T-helper 1 cell treated with Interleukin-12 subunit alpha and Interleukin-12 subunit beta and Interleukin-4 antibody, amounts not matched to agents 30 μg/mL and 1 μg/mL, for 36 hours (primary cell): ENCODE measurements at regions not wholly inside any gene's neighbourhood (a gene's known extent, or its start where the extent isn't known, plus 50 kb on each side); places are given as distances from the start of the nearest gene placed in this dataset.

Experiments
- H3K27ac Mint-ChIP-seq: one replicate; pipeline ENCODE4 v1.8.0; 2021; ENCODE audit warnings: mild to moderate bottlenecking, mixed read lengths
- H3K27me3 Mint-ChIP-seq: one replicate; pipeline ENCODE4 v1.8.0; 2021; ENCODE audit warnings: low read depth, mixed read lengths
- H3K36me3 Mint-ChIP-seq: one replicate; pipeline ENCODE4 v1.8.0; 2021; ENCODE audit warnings: low read depth, mixed read lengths
- H3K4me1 Mint-ChIP-seq: one replicate; pipeline ENCODE4 v1.8.0; 2021; ENCODE audit warnings: low read depth, mixed read lengths
- H3K4me3 Mint-ChIP-seq: one replicate; pipeline ENCODE4 v1.8.0; 2021; ENCODE audit warnings: mild to moderate bottlenecking, moderate library complexity, mixed read lengths
- H3K9me3 Mint-ChIP-seq: one replicate; pipeline ENCODE4 v1.8.0; 2021; ENCODE audit warnings: mixed read lengths

DNA sequence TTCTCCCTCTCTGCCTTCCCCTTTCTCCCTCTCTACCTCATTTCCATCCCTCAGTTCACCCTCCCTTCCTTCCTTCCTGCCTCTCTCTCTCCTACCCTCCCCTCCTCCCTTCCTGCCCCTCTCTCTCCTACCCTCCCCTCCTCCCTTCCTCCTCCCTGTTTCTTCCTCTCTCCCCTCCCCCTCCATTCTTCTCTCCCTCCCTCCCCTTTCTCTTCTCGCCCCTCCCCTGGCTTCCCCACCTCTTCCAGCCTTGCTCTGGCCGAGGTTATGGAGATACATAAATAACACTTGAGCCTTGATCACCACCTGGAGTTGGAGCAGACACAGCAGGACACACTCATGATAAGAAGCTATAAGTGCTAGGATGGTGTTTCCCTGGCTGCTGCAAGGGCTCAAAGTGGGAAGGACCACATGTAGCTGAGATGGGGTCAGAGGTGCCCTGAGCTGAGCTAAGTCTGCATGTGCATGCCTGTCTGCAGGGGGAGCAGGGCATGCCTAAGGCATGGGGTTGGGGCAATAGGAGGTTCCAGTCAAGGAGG, 326.1 kb upstream of the HS6ST1 start:
- Mint-ChIP-seq H3K36me3 (no peaks in the 10 kb centered on the region), H3K4me3 (no peak overlapping the region), H3K27me3 (peaks cover 20% of the 10 kb centered on the region), H3K9me3 (no peaks in the 10 kb centered on the region), H3K27ac (no peak overlapping the region), H3K4me1 (no peaks in the 10 kb centered on the region)

DNA sequence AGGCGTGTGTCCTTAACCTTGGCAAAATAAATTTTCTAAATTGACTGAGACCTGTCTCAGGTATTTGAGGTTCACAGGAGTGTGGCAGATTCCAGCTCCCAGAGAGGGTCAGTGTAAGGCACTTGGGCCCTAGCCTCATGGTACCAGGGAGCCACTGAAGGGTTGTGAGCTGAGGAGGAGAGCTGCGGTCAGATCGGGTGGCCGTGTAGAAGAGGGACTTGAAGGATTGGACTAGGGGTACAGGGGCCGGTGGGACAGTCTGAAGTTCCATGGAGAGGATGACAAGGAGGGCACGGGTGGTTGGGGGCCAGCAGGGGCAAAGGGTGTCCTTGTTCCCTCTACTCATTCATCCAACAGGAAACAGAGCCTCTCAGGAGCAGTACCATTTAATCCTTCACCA, 327.0 kb upstream of the HS6ST1 start:
- Mint-ChIP-seq H3K4me1 (no peaks in the 10 kb centered on the region), H3K4me3 (no peak overlapping the region), H3K36me3 (no peaks in the 10 kb centered on the region), H3K27ac (no peak overlapping the region), H3K9me3 (no peaks in the 10 kb centered on the region), H3K27me3 (peaks cover 20% of the 10 kb centered on the region)

DNA sequence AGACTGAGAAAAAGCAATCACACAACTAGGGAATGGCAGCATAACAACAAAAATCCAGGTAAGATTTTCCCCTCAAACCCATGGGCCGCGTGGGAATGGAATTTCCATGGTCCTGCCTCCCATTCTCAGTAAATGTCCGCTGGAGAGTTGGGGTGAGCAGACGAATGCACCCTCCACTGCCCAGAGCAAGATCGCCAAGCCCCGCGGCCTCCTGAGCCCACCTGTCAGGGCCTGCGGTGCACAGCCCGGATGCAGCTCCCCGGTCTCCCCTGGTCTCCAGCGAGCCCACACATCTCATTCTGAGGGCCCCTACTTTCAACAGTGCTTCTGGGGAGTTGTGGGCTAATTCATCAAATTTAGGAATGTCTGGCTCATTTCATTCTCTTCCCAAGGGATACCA, 327.4 kb upstream of the HS6ST1 start:
- H3K4me3 Mint-ChIP-seq: no peak overlapping the region

GRCh38 chr2:128646691-128647090, 328.0 kb upstream of the HS6ST1 start:
- Mint-ChIP-seq H3K27me3 (peaks cover 15% of the 10 kb centered on the region), H3K36me3 (no peaks in the 10 kb centered on the region), H3K4me1 (no peaks in the 10 kb centered on the region), H3K27ac (no peak overlapping the region), H3K9me3 (no peaks in the 10 kb centered on the region), H3K4me3 (no peak overlapping the region)

More for the DNA sequence above, 327.4 kb upstream of the HS6ST1 start:
- Mint-ChIP-seq H3K36me3 (no peaks in the 10 kb centered on the region), H3K27ac (no peak overlapping the region), H3K27me3 (peaks cover 20% of the 10 kb centered on the region), H3K4me1 (no peaks in the 10 kb centered on the region), H3K9me3 (no peaks in the 10 kb centered on the region)

DNA sequence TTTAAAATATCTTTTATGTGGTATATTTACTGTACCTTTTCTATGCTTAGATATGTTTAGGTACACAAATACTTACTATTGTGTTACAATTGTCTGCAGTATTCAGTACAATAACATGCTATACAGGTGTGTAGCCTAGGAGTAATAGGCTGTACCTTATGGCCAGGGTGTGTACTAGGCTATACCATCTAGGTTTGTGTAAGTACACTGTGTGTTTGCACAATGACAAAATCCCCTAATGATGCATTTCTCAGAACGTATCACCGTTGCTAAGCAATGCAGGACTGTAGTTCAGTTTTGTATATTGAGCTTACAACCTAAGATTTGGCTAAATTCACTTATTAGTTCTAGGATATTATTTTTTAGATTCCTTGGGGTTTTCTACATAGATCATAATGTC, 332.3 kb upstream of the HS6ST1 start:
- Mint-ChIP-seq H3K27me3 (peaks cover 32% of the 10 kb centered on the region), H3K36me3 (peaks cover 2% of the 10 kb centered on the region), H3K4me1 (peaks cover 7% of the 10 kb centered on the region), H3K9me3 (no peaks in the 10 kb centered on the region), H3K4me3 (no peak overlapping the region), H3K27ac (no peak overlapping the region)

DNA sequence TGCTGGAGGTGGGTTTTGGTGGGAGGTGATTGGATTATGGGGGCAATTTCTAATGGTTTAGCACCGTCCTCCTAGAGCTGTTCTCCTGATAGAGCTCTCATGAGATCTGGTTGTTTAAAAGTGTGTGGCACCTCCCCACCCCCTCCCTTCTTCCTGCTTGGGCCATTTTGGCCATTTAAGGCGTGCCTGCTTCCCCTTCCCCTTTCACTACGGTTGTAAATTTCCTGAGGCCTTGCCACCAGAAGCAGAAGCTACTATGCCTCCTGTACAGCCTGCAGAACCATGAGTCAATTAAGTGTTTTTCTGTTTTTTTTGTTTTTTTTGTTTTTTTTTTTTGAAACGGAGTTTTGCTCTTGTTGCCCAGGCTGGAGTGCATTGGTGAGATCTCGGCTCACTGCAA, 335.7 kb upstream of the HS6ST1 start:
- H3K4me3 Mint-ChIP-seq: no peak overlapping the region
- H3K27ac Mint-ChIP-seq: no peak overlapping the region
- peaks cover 2% of the 10 kb centered on the region for H3K36me3 Mint-ChIP-seq
- no peaks in the 10 kb centered on the region for H3K9me3 Mint-ChIP-seq
- H3K4me1 Mint-ChIP-seq: peaks cover 7% of the 10 kb centered on the region
- peaks cover 41% of the 10 kb centered on the region for H3K27me3 Mint-ChIP-seq

GRCh38 chr2:128660836-128661235, 342.2 kb upstream of the HS6ST1 start:
- H3K9me3 Mint-ChIP-seq: no peaks in the 10 kb centered on the region
- H3K27ac Mint-ChIP-seq: no peak overlapping the region
- H3K4me3 Mint-ChIP-seq: no peak overlapping the region
- no peaks in the 10 kb centered on the region for H3K36me3 Mint-ChIP-seq
- peaks cover 28% of the 10 kb centered on the region for H3K27me3 Mint-ChIP-seq
- no peaks in the 10 kb centered on the region for H3K4me1 Mint-ChIP-seq

DNA sequence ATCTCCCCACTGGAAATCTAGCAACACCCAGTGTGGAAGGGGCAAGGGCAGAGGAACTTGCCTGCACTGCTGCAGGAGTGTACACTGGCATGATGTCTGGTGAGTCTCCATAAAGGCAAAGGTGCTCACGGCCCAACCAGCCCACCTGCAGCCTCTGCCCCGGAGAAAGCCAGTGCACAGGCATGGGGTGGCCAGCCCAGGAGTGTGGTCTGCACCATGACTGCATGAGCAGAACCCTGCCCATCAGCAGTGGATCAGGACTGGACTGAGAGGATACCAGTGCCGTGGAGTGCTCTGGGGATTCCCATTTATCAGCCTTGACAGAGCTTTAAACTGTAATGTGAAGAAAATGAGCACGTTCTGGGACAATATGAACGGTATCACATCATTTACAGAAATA, 342.6 kb upstream of the HS6ST1 start:
- Mint-ChIP-seq H3K27ac (no peak overlapping the region), H3K9me3 (no peaks in the 10 kb centered on the region), H3K4me3 (no peak overlapping the region), H3K4me1 (no peaks in the 10 kb centered on the region), H3K36me3 (no peaks in the 10 kb centered on the region), H3K27me3 (peaks cover 28% of the 10 kb centered on the region)

- H3K36me3 Mint-ChIP-seq: no peaks in the 10 kb centered on the region
- peaks cover 27% of the 10 kb centered on the region for H3K27me3 Mint-ChIP-seq
- no peak overlapping the region for H3K4me3 Mint-ChIP-seq
- no peaks in the 10 kb centered on the region for H3K9me3 Mint-ChIP-seq
- no peaks in the 10 kb centered on the region for H3K4me1 Mint-ChIP-seq
- no peak overlapping the region for H3K27ac Mint-ChIP-seq
These were observed 343.4 kb upstream of the HS6ST1 start for GRCh38 chr2:128662051-128662471.

DNA sequence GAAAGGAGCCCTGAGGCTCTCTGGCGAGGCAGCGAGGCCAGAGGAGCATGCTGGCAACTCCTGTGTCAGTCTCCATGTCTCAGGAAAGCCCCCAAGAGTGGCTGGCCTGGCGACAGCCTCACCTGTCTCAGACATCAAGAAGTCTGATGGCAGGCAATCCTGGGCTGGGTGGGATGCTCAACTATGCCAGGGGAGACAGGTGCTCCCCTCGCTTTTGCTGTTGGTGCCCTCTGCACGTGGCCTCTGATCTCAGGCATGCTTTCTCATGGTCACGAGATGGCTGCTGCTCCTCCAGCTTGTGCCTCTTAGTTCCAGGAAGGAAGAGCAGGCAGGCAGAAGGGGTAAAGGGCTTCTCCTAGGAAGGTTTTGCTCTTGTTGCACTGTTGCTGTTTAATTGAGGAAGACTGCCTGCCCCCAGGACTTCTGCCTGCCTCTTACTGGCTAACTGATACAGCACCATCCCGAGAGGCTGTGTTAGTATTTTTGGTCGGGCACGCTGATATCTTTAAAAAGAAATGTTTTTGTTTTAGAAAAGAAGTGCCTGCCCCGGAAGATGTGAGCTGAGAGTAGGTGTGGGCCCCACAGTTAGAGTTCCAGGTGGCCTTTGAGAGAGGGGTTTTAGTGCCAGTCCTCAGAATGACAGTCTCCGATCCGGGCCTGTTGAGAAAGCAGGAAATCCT, 344.8 kb upstream of the HS6ST1 start:
- H3K36me3 Mint-ChIP-seq: no peaks in the 10 kb centered on the region
- no peak overlapping the region for H3K4me3 Mint-ChIP-seq
- no peak overlapping the region for H3K27ac Mint-ChIP-seq
- no peaks in the 10 kb centered on the region for H3K9me3 Mint-ChIP-seq
- peaks cover 23% of the 10 kb centered on the region for H3K27me3 Mint-ChIP-seq
- no peaks in the 10 kb centered on the region for H3K4me1 Mint-ChIP-seq

DNA sequence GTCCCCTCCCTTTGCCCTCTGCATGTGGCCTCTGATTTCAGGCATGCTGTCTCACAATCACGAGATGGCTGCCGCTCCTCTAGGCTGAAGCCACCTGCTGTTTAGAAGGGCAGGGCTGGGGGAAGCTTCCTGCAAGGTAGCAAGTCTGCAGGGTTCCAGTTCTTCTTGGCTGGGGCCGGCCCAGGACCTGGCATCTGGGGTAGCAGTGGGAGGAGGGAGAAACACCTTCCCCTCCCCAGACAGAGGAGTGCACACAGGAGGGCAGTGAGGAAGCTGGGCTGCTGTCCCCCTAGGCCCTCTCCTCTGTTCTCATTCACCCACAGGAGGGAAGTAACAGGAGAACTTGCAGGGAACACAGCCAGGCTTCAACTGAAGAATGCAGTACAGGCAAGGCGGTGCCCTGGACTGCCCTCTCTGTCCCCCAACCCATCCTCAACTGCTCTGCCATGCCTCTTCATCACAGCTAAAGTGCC, 345.9 kb upstream of the HS6ST1 start:
- Mint-ChIP-seq H3K36me3 (no peaks in the 10 kb centered on the region), H3K4me1 (no peaks in the 10 kb centered on the region), H3K4me3 (no peak overlapping the region), H3K27me3 (peaks cover 19% of the 10 kb centered on the region), H3K9me3 (no peaks in the 10 kb centered on the region), H3K27ac (no peak overlapping the region)

- no peaks in the 10 kb centered on the region for H3K4me1 Mint-ChIP-seq
- no peaks in the 10 kb centered on the region for H3K36me3 Mint-ChIP-seq
- no peak overlapping the region for H3K27ac Mint-ChIP-seq
- no peaks in the 10 kb centered on the region for H3K9me3 Mint-ChIP-seq
- H3K27me3 Mint-ChIP-seq: peaks cover 19% of the 10 kb centered on the region
- H3K4me3 Mint-ChIP-seq: no peak overlapping the region
These were observed 346.4 kb upstream of the HS6ST1 start for GRCh38 chr2:128665113-128665512.

DNA sequence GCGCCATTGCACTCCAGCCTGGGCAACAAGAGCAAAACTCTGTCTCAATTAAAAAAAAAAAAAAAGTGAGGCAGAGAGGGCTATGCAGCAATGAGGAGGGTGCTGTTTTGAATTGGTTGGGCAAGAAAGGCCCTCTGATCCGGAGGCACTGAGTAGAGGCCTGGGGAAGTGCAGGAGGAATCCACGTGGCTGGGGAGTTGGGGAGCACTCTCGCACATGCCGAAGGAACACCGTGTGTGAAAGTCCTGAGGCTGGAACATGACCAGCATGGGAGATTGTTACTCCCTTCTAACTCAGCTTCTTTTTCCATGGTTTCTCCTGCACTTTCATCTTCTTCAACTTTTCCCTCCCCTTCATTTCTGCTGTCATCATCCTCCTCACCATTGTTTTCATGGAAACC, 347.9 kb upstream of the HS6ST1 start:
- Mint-ChIP-seq H3K9me3 (no peaks in the 10 kb centered on the region), H3K36me3 (no peaks in the 10 kb centered on the region), H3K4me3 (no peak overlapping the region), H3K27ac (no peak overlapping the region), H3K4me1 (no peaks in the 10 kb centered on the region), H3K27me3 (peaks cover 13% of the 10 kb centered on the region)

- Mint-ChIP-seq H3K27ac (no peak overlapping the region), H3K4me3 (no peak overlapping the region), H3K27me3 (peaks cover 13% of the 10 kb centered on the region), H3K9me3 (no peaks in the 10 kb centered on the region), H3K36me3 (no peaks in the 10 kb centered on the region), H3K4me1 (no peaks in the 10 kb centered on the region)
These were observed 348.7 kb upstream of the HS6ST1 start for GRCh38 chr2:128667391-128667790.

- H3K4me3 Mint-ChIP-seq: no peak overlapping the region
These were observed 350.3 kb upstream of the HS6ST1 start for GRCh38 chr2:128668946-128669345.

More at GRCh38 chr2:128668946-128669345, 350.3 kb upstream of the HS6ST1 start:
- Mint-ChIP-seq H3K9me3 (no peaks in the 10 kb centered on the region), H3K4me1 (no peaks in the 10 kb centered on the region), H3K36me3 (no peaks in the 10 kb centered on the region), H3K27ac (no peak overlapping the region), H3K27me3 (peaks cover 18% of the 10 kb centered on the region)
